22Rv1 (cell line): ENCODE measurements at regions not wholly inside any gene's neighbourhood (a gene's known extent, or its start where the extent isn't known, plus 50 kb on each side); places are given as distances from the start of the nearest gene placed in this dataset.

Experiments used
- ZFX ChIP-seq: fragments of 450-650 bp; IDR thresholded peaks from 2 replicates; pipeline ENCODE4 v1.6.1; 2017; ENCODE audit warnings: antibody characterized with exemption, borderline replicate concordance
- TF ChIP-seq, protein P1 (sequence below): fragments of 450-650 bp; IDR thresholded peaks from 2 replicates; pipeline ENCODE4 v1.5.1; 2017; ENCODE audit warnings: mild to moderate bottlenecking

- TF ChIP-seq, protein P1, sequence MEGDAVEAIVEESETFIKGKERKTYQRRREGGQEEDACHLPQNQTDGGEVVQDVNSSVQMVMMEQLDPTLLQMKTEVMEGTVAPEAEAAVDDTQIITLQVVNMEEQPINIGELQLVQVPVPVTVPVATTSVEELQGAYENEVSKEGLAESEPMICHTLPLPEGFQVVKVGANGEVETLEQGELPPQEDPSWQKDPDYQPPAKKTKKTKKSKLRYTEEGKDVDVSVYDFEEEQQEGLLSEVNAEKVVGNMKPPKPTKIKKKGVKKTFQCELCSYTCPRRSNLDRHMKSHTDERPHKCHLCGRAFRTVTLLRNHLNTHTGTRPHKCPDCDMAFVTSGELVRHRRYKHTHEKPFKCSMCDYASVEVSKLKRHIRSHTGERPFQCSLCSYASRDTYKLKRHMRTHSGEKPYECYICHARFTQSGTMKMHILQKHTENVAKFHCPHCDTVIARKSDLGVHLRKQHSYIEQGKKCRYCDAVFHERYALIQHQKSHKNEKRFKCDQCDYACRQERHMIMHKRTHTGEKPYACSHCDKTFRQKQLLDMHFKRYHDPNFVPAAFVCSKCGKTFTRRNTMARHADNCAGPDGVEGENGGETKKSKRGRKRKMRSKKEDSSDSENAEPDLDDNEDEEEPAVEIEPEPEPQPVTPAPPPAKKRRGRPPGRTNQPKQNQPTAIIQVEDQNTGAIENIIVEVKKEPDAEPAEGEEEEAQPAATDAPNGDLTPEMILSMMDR = no peak
- no peak for TF ChIP-seq ZFX
These were observed 193.4 kb upstream of the NOVA1 start for GRCh38 chr14:26791117-26791806.
